K562 (cell line): ENCODE measurements at regions not wholly inside any gene's neighbourhood (a gene's known extent, or its start where the extent isn't known, plus 50 kb on each side); places are given as distances from the start of the nearest gene placed in this dataset.

Experiments
- ATAC-seq: fragments of 200-7000 bp; cut with Tn5 transposase; 3 replicates; pipeline ENCODE4 v1.9.1; 2020; ENCODE audit warnings: moderate library complexity
- BruUV-seq: library from RNA; stranded (reverse); fragments of 400-500 nt; replicated peaks from 2 replicates; lab custom pipeline; 2021; lab: Mats Ljungman, UMichigan
- CTCF ChIA-PET: fragments of 300-600 bp; formaldehyde crosslinking; extraction: SDS; loops from one replicate; lab custom pipeline; 2021; ENCODE audit warnings: low intra/inter-chr PET ratio; lab: Yijun Ruan, JAX
- POLR2A ChIA-PET: fragments of 300-600, 350-650 bp; sonication (Branson Sonifier 250); formaldehyde crosslinking; extraction: SDS; loops from one replicate; lab custom pipeline; 2021; ENCODE audit warnings: antibody characterized with exemption, inconsistent platforms; lab: Yijun Ruan, JAX
- DNase-seq, 4 experiments: peaks; one replicate each; pipeline versions ENCODE4 v3.0.0 to v3.0.0-alpha.2; 2011 to 2018; ENCODE audit warnings: low spot score in 3 of 4, mixed read lengths in 3 of 4; ENCODE audit errors: extremely low read depth in 1 of 4
- FAIRE-seq: peaks from 2 replicates; lab custom pipeline; 2011; peaks lifted over from hg19 to GRCh38; lab: Jason Lieb, UNC
- H2AFZ ChIP-seq: 2 replicates; pipeline ENCODE4 v1.6.0; 2011; ENCODE audit warnings: low read depth, low read length, control low read depth, inconsistent platforms
- H3K27ac ChIP-seq: fragments of 200-600 bp; 3 replicates; pipeline ENCODE4 v1.8.0; 2011; ENCODE audit warnings: low read depth, mild to moderate bottlenecking, control low read depth, inconsistent platforms, low read length, moderate library complexity, mixed read lengths; ENCODE audit errors: extremely low read depth
- H3K27me3 ChIP-seq, 2 experiments: fragments of 300-600 bp in 1 of 2; 2 replicates in 1 of 2; 3 replicates in 1 of 2; pipeline versions ENCODE4 v1.6.0 to v1.8.0; 2011; ENCODE audit warnings: inconsistent platforms in 2 of 2, low read length in 2 of 2, mild to moderate bottlenecking in 1 of 2, mixed read lengths in 1 of 2, moderate library complexity in 1 of 2; ENCODE audit not compliant: control insufficient read depth in 2 of 2, insufficient read depth in 2 of 2
- H3K36me3 ChIP-seq: fragments of 300-600 bp; 3 replicates; pipeline ENCODE4 v1.8.0; 2011; ENCODE audit warnings: mild to moderate bottlenecking, low read length, inconsistent platforms; ENCODE audit not compliant: control insufficient read depth, insufficient read depth
- H3K4me1 ChIP-seq, 2 experiments: fragments of 200-600 bp in 1 of 2; replicated peaks in 1 of 2; 2 replicates in 1 of 2; 3 replicates in 1 of 2; pipeline versions ENCODE4 v1.5.1 to v1.8.0; 2011; ENCODE audit warnings: inconsistent platforms in 2 of 2, low read length in 2 of 2, mild to moderate bottlenecking in 1 of 2, mixed read lengths in 1 of 2, moderate library complexity in 1 of 2; ENCODE audit not compliant: control insufficient read depth in 2 of 2, insufficient read depth in 2 of 2
- H3K4me2 ChIP-seq: 2 replicates; pipeline ENCODE4 v1.6.1; 2011; ENCODE audit warnings: low read length, control low read depth, inconsistent platforms, mixed read lengths; ENCODE audit not compliant: insufficient read depth
- H3K4me3 ChIP-seq: fragments of 200-600 bp; sonication (generic), shearing (Covaris generic); 2 replicates; pipeline ENCODE4 v1.5.1; 2016; ENCODE audit warnings: control low read depth, inconsistent platforms
- H3K79me2 ChIP-seq: fragments of 200-600 bp; 3 replicates; pipeline ENCODE4 v1.8.0; 2011; ENCODE audit warnings: low read length, inconsistent platforms; ENCODE audit not compliant: control insufficient read depth, insufficient read depth
- H3K9ac ChIP-seq, 2 experiments: 2 replicates each; pipeline versions ENCODE4 v1.6.0 to v1.6.1; 2011; ENCODE audit warnings: low read depth in 2 of 2, low read length in 2 of 2, control low read depth in 1 of 2, inconsistent platforms in 1 of 2, mild to moderate bottlenecking in 1 of 2, mixed read lengths in 1 of 2; ENCODE audit not compliant: insufficient read depth in 1 of 2
- H3K9me1 ChIP-seq: one replicate; pipeline ENCODE4 v1.6.0; 2011; ENCODE audit warnings: inconsistent platforms, mild to moderate bottlenecking, low read length, moderate library complexity; ENCODE audit not compliant: control insufficient read depth, insufficient read depth
- H3K9me3 ChIP-seq: replicated peaks from 2 replicates; pipeline ENCODE4 v1.5.1; 2011; ENCODE audit warnings: low read depth, low read length, inconsistent platforms; ENCODE audit not compliant: control insufficient read depth, insufficient read depth
- H4K20me1 ChIP-seq: replicated peaks from 2 replicates; pipeline ENCODE4 v1.6.1; 2011; ENCODE audit warnings: low read length, inconsistent platforms, mixed read lengths; ENCODE audit not compliant: control insufficient read depth, insufficient read depth
- CBX5 ChIP-seq: IDR thresholded peaks from 2 replicates; pipeline ENCODE4 v1.6.1; 2014; ENCODE audit warnings: low read depth, borderline replicate concordance
- ELK1 ChIP-seq: sonication (generic); formaldehyde crosslinking; IDR thresholded peaks from 2 replicates; pipeline ENCODE4 v1.8.1; 2022; ENCODE audit warnings: missing genetic modification reagents
- GATA2 ChIP-seq: sonication (generic); formaldehyde crosslinking; IDR thresholded peaks from 2 replicates; pipeline ENCODE4 v1.4.0; 2020; ENCODE audit warnings: mild to moderate bottlenecking, missing genetic modification reagents
- KAT2B ChIP-seq: IDR thresholded peaks from one replicate; pipeline ENCODE4 v1.6.1; 2012; ENCODE audit warnings: low read depth, mild to moderate bottlenecking, control low read depth, inconsistent platforms, low read length, moderate library complexity
- RBM39 ChIP-seq: fragments of 200-400 bp; formaldehyde crosslinking; optimal IDR thresholded peaks from 2 replicates; pipeline ENCODE3; 2018; ENCODE audit warnings: low read depth, low read length
- TFAM ChIP-seq: fragments of 250-450 bp; sonication (Bioruptor Pico); conservative IDR thresholded peaks from 2 replicates; pipeline ENCODE4 v1.5.0; 2021; ENCODE audit warnings: mild to moderate bottlenecking, moderate library complexity
- ZBTB33 ChIP-seq: sonication (generic); formaldehyde crosslinking; IDR thresholded peaks from 2 replicates; pipeline ENCODE4 v1.8.1; 2023; ENCODE audit warnings: mild to moderate bottlenecking, missing genetic modification reagents
- ZNF395 ChIP-seq: fragments of 200-800 bp; sonication (Bioruptor generic); IDR thresholded peaks from 2 replicates; pipeline ENCODE4 v1.6.1; 2017; ENCODE audit warnings: missing genetic modification characterization, missing compliant biosample characterization
- ZNF507 ChIP-seq: conservative IDR thresholded peaks from 2 replicates; pipeline ENCODE4 v1.6.1; 2017; ENCODE audit warnings: missing genetic modification characterization, missing compliant biosample characterization
- ZNF785 ChIP-seq: fragments of 250-450 bp; sonication (Bioruptor Pico); IDR thresholded peaks from 2 replicates; pipeline ENCODE4 v1.4.0; 2020; ENCODE audit warnings: mild to moderate bottlenecking
- WGBS: fragments of 100-300 bp; shearing (Covaris generic); methylation state at CpG from one replicate; pipeline ENCODE4 v1.1.6; 2016; ENCODE audit warnings: low coverage, mixed read lengths; ENCODE audit not compliant: insufficient coverage; ENCODE audit errors: missing lambda C conversion rate; 5-methylcytosine and 5-hydroxymethylcytosine counted together
- in situ Hi-C: fragments of 300-500 bp; cut with MboI; formaldehyde crosslinking; loops from 4 replicates; pipeline ENCODE4 v1.15.0; 2018; ENCODE audit warnings: inconsistent platforms, mixed read lengths
- intact Hi-C: fragments of 100-400 bp; cut with micrococcal nuclease; formaldehyde crosslinking; loops from 2 replicates; pipeline ENCODE4 v1.14.2; 2022

- BruUV-seq, result no TSS peak
- Histone ChIP-seq H3K9me3 (no peaks in the 10 kb centered on the region), H3K4me1 (no peaks in the 10 kb centered on the region), H3K9me1 (no peaks in the 10 kb centered on the region), H3K27me3 (no peaks in the 10 kb centered on the region), H4K20me1 (no peaks in the 10 kb centered on the region), H3K36me3 (no peaks in the 10 kb centered on the region), H3K9ac (no peak overlapping the region), H3K27ac (no peak overlapping the region), H2AFZ (no peak overlapping the region), H3K4me2 (no peak overlapping the region), H3K79me2 (no peaks in the 10 kb centered on the region), H3K4me3 (no peak overlapping the region)
- FAIRE-seq (no peak), ATAC-seq (no peak), DNase-seq (no peak)
- in situ Hi-C loops (loop anchor here (10.0 to 25.0 kb wide), 4 partner anchors 242 to 1185 kb away; no protein-coding TSS in a partner anchor), intact Hi-C loops (loop anchor here (2.0 to 10.0 kb wide), 6 partner anchors 150 to 1186 kb away; partner anchors contain the start of gene RAPGEF2)
- TF ChIP-seq TFAM (CRISPR knock-in tag), result no peak
- no peak for TF ChIP-seq ZNF395 (CRISPR knock-in tag)
- no peak for TF ChIP-seq ZNF785 (CRISPR knock-in tag)
- TF ChIP-seq ELK1 (CRISPR knock-in tag), result no peak
- TF ChIP-seq ZNF507 (tag), result no peak
- no peak for TF ChIP-seq KAT2B
- no peak for TF ChIP-seq ZBTB33 (CRISPR knock-in tag)
- TF ChIP-seq CBX5, result no peak
- no peak for TF ChIP-seq RBM39
- TF ChIP-seq GATA2 (CRISPR knock-in tag), result no peak
- ChIA-PET POLR2A (no interaction called here), CTCF (interaction anchor here (0.7 to 1.0 kb wide), 2 partner anchors 810 to 1194 kb away, joined by 3 to 7 read pairs; no protein-coding TSS in a partner anchor)
- 12% methylated on average over 4 of the region's 4 CpGs for WGBS
Measured at GRCh38 chr4:159447296-159447695, 344.4 kb downstream of the RAPGEF2 start.
